Esophagus squamous epithelium (tissue), 4 donors: ENCODE measurements at regions not wholly inside any gene's neighbourhood (a gene's known extent, or its start where the extent isn't known, plus 50 kb on each side); places are given as distances from the start of the nearest gene placed in this dataset.

Experiments used
- POLR2A ChIP-seq, 4 donors: fragments of 450-650 bp; IDR thresholded peaks; one replicate each; pipeline ENCODE4 v1.6.1; 2017; ENCODE audit warnings: antibody characterized with exemption in 4 of 4, mild to moderate bottlenecking in 4 of 4, moderate library complexity in 3 of 4
- TF ChIP-seq, protein P1 (sequence below), 6 experiments: fragments of 450-650 bp in 4 of 6; fragments of 200-600 bp in 2 of 6; sonication (generic) in 2 of 6; IDR thresholded peaks; one replicate each; pipeline ENCODE4 v1.5.1; 2016 to 2019; ENCODE audit warnings: antibody characterized with exemption in 6 of 6, mild to moderate bottlenecking in 4 of 6, moderate library complexity in 4 of 6

GRCh38 chr12:91899056-91899455, 246.6 kb downstream of the BTG1 start:
- TF ChIP-seq, protein P1, sequence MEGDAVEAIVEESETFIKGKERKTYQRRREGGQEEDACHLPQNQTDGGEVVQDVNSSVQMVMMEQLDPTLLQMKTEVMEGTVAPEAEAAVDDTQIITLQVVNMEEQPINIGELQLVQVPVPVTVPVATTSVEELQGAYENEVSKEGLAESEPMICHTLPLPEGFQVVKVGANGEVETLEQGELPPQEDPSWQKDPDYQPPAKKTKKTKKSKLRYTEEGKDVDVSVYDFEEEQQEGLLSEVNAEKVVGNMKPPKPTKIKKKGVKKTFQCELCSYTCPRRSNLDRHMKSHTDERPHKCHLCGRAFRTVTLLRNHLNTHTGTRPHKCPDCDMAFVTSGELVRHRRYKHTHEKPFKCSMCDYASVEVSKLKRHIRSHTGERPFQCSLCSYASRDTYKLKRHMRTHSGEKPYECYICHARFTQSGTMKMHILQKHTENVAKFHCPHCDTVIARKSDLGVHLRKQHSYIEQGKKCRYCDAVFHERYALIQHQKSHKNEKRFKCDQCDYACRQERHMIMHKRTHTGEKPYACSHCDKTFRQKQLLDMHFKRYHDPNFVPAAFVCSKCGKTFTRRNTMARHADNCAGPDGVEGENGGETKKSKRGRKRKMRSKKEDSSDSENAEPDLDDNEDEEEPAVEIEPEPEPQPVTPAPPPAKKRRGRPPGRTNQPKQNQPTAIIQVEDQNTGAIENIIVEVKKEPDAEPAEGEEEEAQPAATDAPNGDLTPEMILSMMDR (IDR thresholded peaks at IDR 0.05) = no peak
- TF ChIP-seq POLR2A (IDR thresholded peaks at IDR 0.05) = no peak
